ENCODE measurements at regions not wholly inside any gene's neighbourhood (a gene's known extent, or its start where the extent isn't known, plus 50 kb on each side); places are given as distances from the start of the nearest gene placed in this dataset.

DNA sequence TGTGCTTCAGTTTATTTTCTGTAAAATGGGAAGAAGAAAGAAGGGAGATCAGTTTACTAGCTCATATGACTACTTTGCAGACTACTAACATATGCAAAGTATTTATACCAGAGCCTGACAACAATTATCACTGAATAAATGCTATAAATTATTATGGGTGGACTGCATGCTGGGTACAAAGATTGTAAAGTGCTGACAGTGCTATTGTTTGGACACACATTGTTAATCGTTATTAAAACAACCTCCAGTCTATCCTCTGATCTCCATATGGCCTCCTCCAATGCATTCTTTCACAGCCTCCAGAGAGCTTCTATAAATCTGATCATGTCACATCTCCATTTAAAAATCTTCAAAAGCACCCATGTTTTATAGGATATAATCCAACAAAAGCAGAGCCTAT, 90.1 kb upstream of the HS3ST1 start:
- intact Hi-C loops (cut with DNase I, micrococcal nuclease), result no loop called here
- Histone ChIP-seq H3K27me3 (ENCODE audit: control insufficient read depth in 1 of 2, insufficient read depth in 2 of 2, low read length in 2 of 2) (no peaks in the 10 kb centered on the region), H3K9me3 (ENCODE audit: control insufficient read depth in 1 of 2, insufficient read depth in 1 of 2, low read length in 2 of 2) (no peaks in the 10 kb centered on the region), H3K36me3 (ENCODE audit: insufficient read depth, low read length) (no peaks in the 10 kb centered on the region), H3K27ac (ENCODE audit: low read depth in 1 of 2, low read length in 2 of 2) (no peak overlapping the region), H3K4me1 (ENCODE audit: insufficient read depth, low read length) (no peaks in the 10 kb centered on the region), H3K4me3 (ENCODE audit: low read length) (no peak overlapping the region)
- Mint-ChIP-seq H3K4me3 (no peak overlapping the region), H3K27me3 (no peaks in the 10 kb centered on the region), H3K27ac (no peak overlapping the region), H3K9me3 (no peaks in the 10 kb centered on the region), H3K4me1 (ENCODE audit: low read depth) (no peaks in the 10 kb centered on the region), H3K36me3 (ENCODE audit: low read depth) (no peaks in the 10 kb centered on the region)
- TF ChIP-seq, protein P1, sequence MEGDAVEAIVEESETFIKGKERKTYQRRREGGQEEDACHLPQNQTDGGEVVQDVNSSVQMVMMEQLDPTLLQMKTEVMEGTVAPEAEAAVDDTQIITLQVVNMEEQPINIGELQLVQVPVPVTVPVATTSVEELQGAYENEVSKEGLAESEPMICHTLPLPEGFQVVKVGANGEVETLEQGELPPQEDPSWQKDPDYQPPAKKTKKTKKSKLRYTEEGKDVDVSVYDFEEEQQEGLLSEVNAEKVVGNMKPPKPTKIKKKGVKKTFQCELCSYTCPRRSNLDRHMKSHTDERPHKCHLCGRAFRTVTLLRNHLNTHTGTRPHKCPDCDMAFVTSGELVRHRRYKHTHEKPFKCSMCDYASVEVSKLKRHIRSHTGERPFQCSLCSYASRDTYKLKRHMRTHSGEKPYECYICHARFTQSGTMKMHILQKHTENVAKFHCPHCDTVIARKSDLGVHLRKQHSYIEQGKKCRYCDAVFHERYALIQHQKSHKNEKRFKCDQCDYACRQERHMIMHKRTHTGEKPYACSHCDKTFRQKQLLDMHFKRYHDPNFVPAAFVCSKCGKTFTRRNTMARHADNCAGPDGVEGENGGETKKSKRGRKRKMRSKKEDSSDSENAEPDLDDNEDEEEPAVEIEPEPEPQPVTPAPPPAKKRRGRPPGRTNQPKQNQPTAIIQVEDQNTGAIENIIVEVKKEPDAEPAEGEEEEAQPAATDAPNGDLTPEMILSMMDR (IDR thresholded peaks at IDR 0.05), result no peak
- ChIA-PET POLR2A (no interaction called here), CTCF (no interaction called here)
- ATAC-seq (ENCODE audit: poor library complexity) (no peak), DNase-seq (no peak)

DNA sequence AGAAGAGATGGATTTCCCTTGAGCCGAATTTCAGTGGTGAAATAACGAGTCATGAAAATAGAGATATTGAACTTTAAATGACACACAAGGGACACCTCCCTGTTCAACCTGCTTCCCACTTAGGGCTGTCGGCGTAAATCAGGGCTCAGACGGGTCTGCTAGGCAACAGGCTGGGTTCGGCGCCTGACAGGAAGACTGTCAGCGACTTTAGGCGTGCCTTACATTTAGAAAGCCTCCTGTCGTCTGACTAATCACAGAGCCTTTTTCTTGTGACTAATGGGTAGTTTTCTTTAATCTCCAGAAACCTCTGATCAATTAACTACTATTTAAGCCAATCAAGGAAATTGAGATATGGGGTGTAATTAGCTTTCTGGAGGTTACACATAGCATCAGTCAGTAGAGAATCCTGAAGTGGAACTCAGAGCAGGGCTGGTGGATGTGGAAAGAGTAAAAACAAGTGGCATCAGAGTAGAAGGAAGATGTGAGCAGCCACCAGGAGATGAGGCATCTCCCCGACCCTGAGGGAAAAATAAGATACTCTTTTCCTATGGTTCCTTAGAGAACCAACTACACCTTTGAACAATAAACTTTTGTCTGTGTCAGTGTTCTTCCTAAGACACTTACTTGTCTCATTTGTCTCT, 86.2 kb upstream of the HS3ST1 start:
- no peak overlapping the region for H3K4me3 ChIP-seq (ENCODE audit: low read length)
- no peaks in the 10 kb centered on the region for H3K27me3 ChIP-seq (ENCODE audit: control insufficient read depth in 1 of 2, insufficient read depth in 2 of 2, low read length in 2 of 2)
- H3K4me1 Mint-ChIP-seq (ENCODE audit: low read depth), result no peaks in the 10 kb centered on the region
- POLR2A ChIA-PET, result no interaction called here
- peaks cover 8% of the 10 kb centered on the region for H3K27me3 Mint-ChIP-seq
- H3K9me3 Mint-ChIP-seq, result no peaks in the 10 kb centered on the region
- no peaks in the 10 kb centered on the region for H3K36me3 Mint-ChIP-seq (ENCODE audit: low read depth)
- H3K27ac Mint-ChIP-seq, result no peak overlapping the region
- H3K4me3 Mint-ChIP-seq, result no peak overlapping the region
- ATAC-seq (ENCODE audit: poor library complexity), result no peak
- peak in 1 of 14 experiments; percentile 15 for DNase-seq
- intact Hi-C loops (cut with DNase I, micrococcal nuclease), result no loop called here
- no peaks in the 10 kb centered on the region for H3K9me3 ChIP-seq (ENCODE audit: control insufficient read depth in 1 of 2, insufficient read depth in 1 of 2, low read length in 2 of 2)
- H3K4me1 ChIP-seq (ENCODE audit: insufficient read depth, low read length), result no peaks in the 10 kb centered on the region
- no peak overlapping the region for H3K27ac ChIP-seq (ENCODE audit: low read depth in 1 of 2, low read length in 2 of 2)
- H3K36me3 ChIP-seq (ENCODE audit: insufficient read depth, low read length), result no peaks in the 10 kb centered on the region
- CTCF ChIA-PET, result interaction anchor here (0.8 kb wide), 1 partner anchor 8 kb away, joined by 3 read pairs; no protein-coding TSS in a partner anchor
- TF ChIP-seq, protein P1 (IDR thresholded peaks at IDR 0.05), result no peak

DNA sequence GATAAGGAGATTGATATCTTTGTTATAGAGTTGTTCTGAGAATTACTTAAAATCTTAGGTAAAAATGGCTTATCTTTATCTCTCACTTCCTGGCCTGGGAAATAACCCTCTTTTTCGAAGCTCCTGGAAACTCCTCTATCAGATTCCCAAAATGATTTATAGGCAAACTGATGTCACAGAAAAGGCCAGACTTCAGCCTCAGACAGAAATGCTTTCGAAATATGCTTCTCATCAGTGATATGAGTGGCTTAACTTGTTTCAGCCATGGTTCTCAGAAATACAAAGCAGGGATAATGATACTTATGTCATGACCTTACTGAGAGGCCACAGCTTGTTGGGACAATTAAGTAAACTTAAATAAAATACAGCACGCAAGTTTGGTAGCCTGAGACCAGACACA, 85.3 kb upstream of the HS3ST1 start:
- intact Hi-C loops (cut with DNase I, micrococcal nuclease), result no loop called here
- Histone ChIP-seq H3K9me3 (ENCODE audit: control insufficient read depth in 1 of 2, insufficient read depth in 1 of 2, low read length in 2 of 2) (no peaks in the 10 kb centered on the region), H3K4me3 (ENCODE audit: low read length) (no peak overlapping the region), H3K27ac (ENCODE audit: low read depth in 1 of 2, low read length in 2 of 2) (no peak overlapping the region), H3K4me1 (ENCODE audit: insufficient read depth, low read length) (no peaks in the 10 kb centered on the region), H3K27me3 (ENCODE audit: control insufficient read depth in 1 of 2, insufficient read depth in 2 of 2, low read length in 2 of 2) (no peaks in the 10 kb centered on the region), H3K36me3 (ENCODE audit: insufficient read depth, low read length) (no peaks in the 10 kb centered on the region)
- no peaks in the 10 kb centered on the region for H3K9me3 Mint-ChIP-seq
- peaks cover 8% of the 10 kb centered on the region for H3K27me3 Mint-ChIP-seq
- DNase-seq, result no peak
- ATAC-seq (ENCODE audit: poor library complexity), result no peak
- TF ChIP-seq, protein P1 (IDR thresholded peaks at IDR 0.05), result no peak
- no peaks in the 10 kb centered on the region for H3K4me1 Mint-ChIP-seq (ENCODE audit: low read depth)
- H3K4me3 Mint-ChIP-seq, result no peak overlapping the region
- H3K27ac Mint-ChIP-seq, result no peak overlapping the region
- no peaks in the 10 kb centered on the region for H3K36me3 Mint-ChIP-seq (ENCODE audit: low read depth)
- ChIA-PET POLR2A (no interaction called here), CTCF (no interaction called here)
